ENCODE measurements at regions not wholly inside any gene's neighbourhood (a gene's known extent, or its start where the extent isn't known, plus 50 kb on each side); places are given as distances from the start of the nearest gene placed in this dataset.
A peak's percentile ranks its signal among the peaks of the same experiment; 100 is the strongest.

DNA sequence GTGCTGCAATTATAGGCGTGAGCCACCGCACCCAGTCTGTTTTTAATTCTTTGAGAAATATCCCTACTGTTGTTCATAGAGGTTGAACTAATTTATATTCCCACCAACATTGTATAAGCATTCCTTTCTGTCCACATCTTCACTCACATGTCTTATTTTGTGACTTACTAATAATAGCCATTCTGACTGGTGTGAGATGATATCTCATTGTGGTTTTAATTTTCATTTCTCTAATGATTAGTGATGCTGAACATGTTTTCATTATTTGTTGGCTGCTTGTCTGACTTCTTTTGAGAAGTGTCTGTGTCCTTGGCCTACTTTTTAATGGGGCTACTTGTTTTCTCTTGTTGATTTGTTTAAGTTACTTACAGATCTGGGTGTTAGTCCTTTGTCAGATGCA is 310.9 kb upstream of the MAOA start:
- Mint-ChIP-seq H3K27me3 (no peaks in the 10 kb centered on the region), H3K4me1 (ENCODE audit: low read depth) (peaks cover 7% of the 10 kb centered on the region), H3K36me3 (ENCODE audit: low read depth) (no peaks in the 10 kb centered on the region), H3K9me3 (no peaks in the 10 kb centered on the region), H3K27ac (peak overlapping the region; percentile 27), H3K4me3 (no peak overlapping the region)
- no peak for DNase-seq
- ATAC-seq = no peak
- intact Hi-C loops (cut with micrococcal nuclease) = loop anchor here (5.0 kb wide), 1 partner anchor 212 kb away; no protein-coding TSS in a partner anchor
- TF ChIP-seq, protein P1, sequence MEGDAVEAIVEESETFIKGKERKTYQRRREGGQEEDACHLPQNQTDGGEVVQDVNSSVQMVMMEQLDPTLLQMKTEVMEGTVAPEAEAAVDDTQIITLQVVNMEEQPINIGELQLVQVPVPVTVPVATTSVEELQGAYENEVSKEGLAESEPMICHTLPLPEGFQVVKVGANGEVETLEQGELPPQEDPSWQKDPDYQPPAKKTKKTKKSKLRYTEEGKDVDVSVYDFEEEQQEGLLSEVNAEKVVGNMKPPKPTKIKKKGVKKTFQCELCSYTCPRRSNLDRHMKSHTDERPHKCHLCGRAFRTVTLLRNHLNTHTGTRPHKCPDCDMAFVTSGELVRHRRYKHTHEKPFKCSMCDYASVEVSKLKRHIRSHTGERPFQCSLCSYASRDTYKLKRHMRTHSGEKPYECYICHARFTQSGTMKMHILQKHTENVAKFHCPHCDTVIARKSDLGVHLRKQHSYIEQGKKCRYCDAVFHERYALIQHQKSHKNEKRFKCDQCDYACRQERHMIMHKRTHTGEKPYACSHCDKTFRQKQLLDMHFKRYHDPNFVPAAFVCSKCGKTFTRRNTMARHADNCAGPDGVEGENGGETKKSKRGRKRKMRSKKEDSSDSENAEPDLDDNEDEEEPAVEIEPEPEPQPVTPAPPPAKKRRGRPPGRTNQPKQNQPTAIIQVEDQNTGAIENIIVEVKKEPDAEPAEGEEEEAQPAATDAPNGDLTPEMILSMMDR (IDR thresholded peaks at IDR 0.05) = no peak
- ChIA-PET POLR2A (no interaction called here), CTCF (no interaction called here)

DNA sequence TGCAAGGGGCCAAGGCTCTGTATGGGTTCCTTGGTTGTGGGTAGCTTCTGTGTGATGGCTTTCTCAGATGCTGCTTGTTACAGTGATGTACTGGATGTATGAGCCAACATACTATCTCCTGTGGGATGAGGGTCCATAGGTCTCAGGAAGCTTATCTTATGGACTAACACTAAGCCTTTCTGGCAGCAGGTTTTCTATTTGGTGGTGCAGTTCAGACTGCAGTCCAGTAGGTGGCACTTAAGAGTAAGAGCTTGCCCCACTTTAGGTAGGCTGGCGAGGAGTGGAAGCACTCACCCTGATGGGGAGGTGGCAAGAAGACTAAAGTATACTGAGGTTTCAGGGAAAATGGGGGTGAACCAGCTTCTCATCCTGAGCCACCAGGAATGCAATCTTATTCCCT is 306.7 kb upstream of the MAOA start:
- H3K4me1 Mint-ChIP-seq (ENCODE audit: low read depth) = peaks cover 7% of the 10 kb centered on the region
- POLR2A ChIA-PET = no interaction called here
- peak; percentile 35 for DNase-seq

DNA sequence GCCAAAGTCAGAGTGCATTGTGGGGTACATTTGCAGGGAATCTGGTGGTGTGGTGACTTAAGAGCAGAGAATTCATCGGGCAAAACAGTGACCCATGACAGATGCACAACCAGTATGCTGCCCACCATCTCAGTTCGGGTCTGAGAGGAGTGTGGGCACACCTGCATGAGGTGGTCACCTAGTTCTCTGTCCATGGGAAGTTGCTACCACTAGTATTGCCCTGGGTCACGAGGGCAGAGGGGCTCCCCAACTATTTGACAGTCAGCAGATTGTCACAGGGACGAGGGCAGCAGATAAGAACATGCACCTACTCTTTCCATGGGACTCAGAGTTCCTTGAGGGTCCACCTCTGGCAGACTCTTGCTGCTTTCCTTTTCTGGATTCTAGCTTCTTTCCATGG is 305.2 kb upstream of the MAOA start:
- ATAC-seq = no peak
- no peak for DNase-seq
- POLR2A ChIA-PET = no interaction called here
- no peak overlapping the region for H3K27ac Mint-ChIP-seq
- TF ChIP-seq, protein P1 (IDR thresholded peaks at IDR 0.05) = no peak
- H3K4me1 Mint-ChIP-seq (ENCODE audit: low read depth) = peaks cover 3% of the 10 kb centered on the region
- CTCF ChIA-PET = no interaction called here
- H3K4me3 Mint-ChIP-seq = no peak overlapping the region
- H3K9me3 Mint-ChIP-seq = no peaks in the 10 kb centered on the region
- H3K27me3 Mint-ChIP-seq = no peaks in the 10 kb centered on the region
- no peaks in the 10 kb centered on the region for H3K36me3 Mint-ChIP-seq (ENCODE audit: low read depth)
- intact Hi-C loops (cut with micrococcal nuclease) = no loop called here

More for the DNA sequence above, 306.7 kb upstream of the MAOA start:
- Mint-ChIP-seq H3K9me3 (no peaks in the 10 kb centered on the region), H3K4me3 (no peak overlapping the region), H3K27me3 (no peaks in the 10 kb centered on the region), H3K36me3 (ENCODE audit: low read depth) (no peaks in the 10 kb centered on the region), H3K27ac (no peak overlapping the region)
- TF ChIP-seq, protein P1 (IDR thresholded peaks at IDR 0.05) = peak; percentile 23
- intact Hi-C loops (cut with micrococcal nuclease) = loop anchor here (5.0 kb wide), 1 partner anchor 208 kb away; no protein-coding TSS in a partner anchor
- ATAC-seq = peak; percentile 53
- CTCF ChIA-PET = interaction anchor here (0.6 to 1.8 kb wide), 9 partner anchors 11 to 1318 kb away, joined by 3 to 5 read pairs (median 3); no protein-coding TSS in a partner anchor

- no peaks in the 10 kb centered on the region for H3K4me1 Mint-ChIP-seq (ENCODE audit: low read depth)
- intact Hi-C loops (cut with micrococcal nuclease) = no loop called here
- POLR2A ChIA-PET = interaction anchor here (0.6 kb wide), 1 partner anchor 8 kb away, joined by 3 read pairs; no protein-coding TSS in a partner anchor
These were observed 298.4 kb upstream of the MAOA start for GRCh38 chrX:43357741-43358140.

DNA sequence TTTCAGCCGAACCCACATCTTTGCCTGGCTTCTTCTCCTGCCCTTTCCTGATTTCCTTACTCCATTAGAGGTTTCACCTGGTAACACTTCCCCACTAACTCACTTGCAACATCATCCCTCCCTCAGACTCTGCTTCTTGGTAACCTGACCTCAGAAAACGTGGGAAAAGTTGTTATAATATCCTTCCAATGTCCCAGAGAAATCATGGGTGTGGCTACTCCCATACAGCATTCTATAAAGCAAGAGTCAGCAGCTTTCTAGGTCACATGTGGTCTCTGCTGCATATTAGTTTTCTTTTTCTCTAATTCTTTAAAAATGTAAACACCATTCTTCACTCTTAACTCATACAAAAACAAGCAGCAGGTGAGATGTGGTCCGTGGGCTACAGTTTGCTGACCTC is 283.1 kb upstream of the MAOA start:
- ATAC-seq = no peak
- CTCF ChIA-PET = no interaction called here
- no peaks in the 10 kb centered on the region for H3K36me3 Mint-ChIP-seq (ENCODE audit: low read depth)
- TF ChIP-seq, protein P1 (IDR thresholded peaks at IDR 0.05) = no peak
- H3K27ac Mint-ChIP-seq = no peak overlapping the region
- H3K9me3 Mint-ChIP-seq = peaks cover 2% of the 10 kb centered on the region
- intact Hi-C loops (cut with micrococcal nuclease) = no loop called here
- H3K4me1 Mint-ChIP-seq (ENCODE audit: low read depth) = no peaks in the 10 kb centered on the region
- H3K27me3 Mint-ChIP-seq = no peaks in the 10 kb centered on the region
- no peak overlapping the region for H3K4me3 Mint-ChIP-seq
- no peak for DNase-seq
- POLR2A ChIA-PET = no interaction called here

More at GRCh38 chrX:43357741-43358140, 298.4 kb upstream of the MAOA start:
- H3K27ac Mint-ChIP-seq = no peak overlapping the region
- no peaks in the 10 kb centered on the region for H3K9me3 Mint-ChIP-seq
- CTCF ChIA-PET = no interaction called here
- no peaks in the 10 kb centered on the region for H3K27me3 Mint-ChIP-seq
- TF ChIP-seq, protein P1 (IDR thresholded peaks at IDR 0.05) = no peak
- no peak for DNase-seq
- H3K36me3 Mint-ChIP-seq (ENCODE audit: low read depth) = no peaks in the 10 kb centered on the region
- no peak overlapping the region for H3K4me3 Mint-ChIP-seq
- no peak for ATAC-seq

Data from activated CD8-positive, alpha-beta T cell treated with anti-CD3 and anti-CD28 coated beads for 36 hours (primary cell).